T-helper 1 cell treated with Interleukin-12 subunit alpha and Interleukin-12 subunit beta and Interleukin-4 antibody, amounts not matched to agents 30 ng/mL and 1 ng/mL, for 36 hours (primary cell): ENCODE measurements at regions not wholly inside any gene's neighbourhood (a gene's known extent, or its start where the extent isn't known, plus 50 kb on each side); places are given as distances from the start of the nearest gene placed in this dataset.

Experiments
- intact Hi-C: fragments of 100-400 bp; cut with micrococcal nuclease; formaldehyde crosslinking; loops from one replicate; pipeline ENCODE4 v1.15.1; 2024

DNA sequence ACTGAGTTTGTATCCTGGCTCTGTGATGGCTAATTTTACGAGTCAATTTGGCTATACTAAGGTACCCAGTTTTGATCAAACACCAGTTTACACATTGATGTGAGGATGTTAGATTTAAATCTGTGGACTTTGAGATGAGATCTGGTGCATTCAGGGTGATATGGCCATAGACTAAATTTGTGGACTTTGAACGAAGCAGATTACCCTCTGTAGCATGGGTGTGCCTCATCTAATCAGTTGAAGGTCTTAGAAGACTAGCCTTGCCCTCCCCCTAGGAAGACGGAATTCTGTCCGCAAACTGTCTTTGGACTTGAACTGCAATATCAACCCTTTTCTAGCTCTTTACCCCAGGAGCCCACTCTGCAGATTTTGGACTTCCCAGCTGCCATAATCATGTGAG is 547.8 kb upstream of the CITED2 start:
- intact Hi-C loops, result no loop called here

DNA sequence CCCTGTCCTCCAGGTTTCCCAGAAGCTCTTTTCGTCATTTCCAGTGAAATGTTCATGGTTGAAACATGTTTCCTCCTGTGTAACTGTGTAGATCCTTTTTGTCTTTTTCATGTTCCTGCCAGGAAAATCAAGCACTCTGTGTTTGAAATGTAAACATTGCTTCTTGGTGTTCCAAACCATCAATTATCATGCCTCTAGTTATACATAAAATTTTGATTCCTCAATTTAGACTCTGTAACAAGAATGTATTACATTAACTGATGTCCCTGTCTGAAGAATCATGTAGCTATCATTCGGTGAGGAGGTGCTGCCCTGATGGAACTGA is 546.3 kb upstream of the CITED2 start:
- intact Hi-C loops, result no loop called here

DNA sequence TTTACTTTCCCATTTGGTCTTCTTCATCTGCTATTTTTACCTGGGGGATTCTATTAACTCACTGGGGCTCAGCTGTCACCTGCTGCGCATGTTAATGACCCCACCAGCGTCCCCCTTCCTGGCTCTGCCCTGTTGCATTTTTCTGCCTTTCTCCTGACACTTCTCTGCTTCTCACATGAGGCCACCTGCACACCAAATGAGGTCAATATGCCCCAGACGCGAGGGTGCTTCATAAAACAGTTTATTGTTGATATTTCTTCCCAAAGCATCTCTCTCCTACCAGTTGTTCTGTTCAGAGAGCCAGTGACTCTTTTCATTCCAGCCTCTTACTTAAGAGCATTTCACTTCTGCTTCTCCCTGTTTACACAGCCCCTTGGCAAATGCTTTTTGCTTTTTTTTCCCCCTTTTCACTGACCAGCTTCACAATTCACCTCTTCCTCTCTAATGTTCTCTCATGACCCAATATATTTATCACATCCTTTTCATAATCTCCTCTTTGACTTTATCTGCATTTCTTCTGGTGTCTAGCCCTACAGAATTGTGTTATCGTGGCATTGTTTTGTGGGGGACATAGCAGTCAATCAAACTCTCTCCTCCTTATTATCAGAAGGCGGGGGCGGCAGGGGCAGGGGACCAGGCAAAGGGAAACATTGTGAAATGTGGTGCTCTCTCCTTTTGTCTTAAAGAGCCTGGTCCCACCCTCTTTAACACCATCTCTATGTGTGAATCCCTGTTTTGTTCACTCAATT is 545.8 kb upstream of the CITED2 start:
- intact Hi-C loops, result no loop called here

DNA sequence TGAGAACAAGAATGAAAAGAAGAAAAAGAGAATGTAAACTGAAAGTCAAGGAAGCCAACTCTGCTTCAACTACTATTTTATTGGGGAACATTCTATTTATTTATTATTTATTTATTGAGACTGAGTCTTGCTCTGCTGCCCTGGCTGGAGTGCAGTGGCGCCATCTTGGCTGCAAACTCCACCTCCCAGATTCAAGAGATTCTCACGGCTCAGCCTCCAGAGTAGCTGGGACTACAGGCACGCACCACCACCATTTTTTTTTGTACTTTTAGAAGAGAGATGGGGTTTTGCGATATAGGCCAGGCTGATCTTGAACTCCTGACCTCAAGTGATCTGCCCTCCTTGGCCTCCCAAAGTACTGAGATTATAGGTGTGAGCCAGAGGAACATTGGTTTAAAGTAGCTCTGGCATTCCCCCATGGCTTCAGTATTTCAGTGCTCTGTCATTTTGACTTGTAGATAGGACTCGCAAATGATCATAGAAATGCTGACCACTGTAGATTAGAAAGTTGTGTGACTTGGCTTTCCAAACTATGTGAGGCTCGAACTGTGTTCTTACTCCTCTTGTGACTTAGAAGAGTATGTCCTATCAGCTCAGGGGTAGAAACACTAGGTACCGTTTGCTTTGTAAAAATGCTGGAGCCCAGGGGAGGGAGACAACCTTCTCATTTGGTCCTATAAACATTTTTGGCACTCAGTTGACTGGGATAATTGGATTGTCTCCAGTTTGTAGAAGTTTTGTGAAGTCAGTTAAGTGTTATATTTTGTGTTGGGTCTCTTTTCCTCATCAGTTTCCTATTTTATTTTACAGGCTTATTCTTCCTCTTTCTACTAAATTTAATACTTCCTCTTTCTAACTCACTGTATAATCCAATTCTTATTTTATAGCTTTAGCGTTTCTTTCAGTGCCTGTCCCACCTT is 544.9 kb upstream of the CITED2 start:
- intact Hi-C loops, result no loop called here

DNA sequence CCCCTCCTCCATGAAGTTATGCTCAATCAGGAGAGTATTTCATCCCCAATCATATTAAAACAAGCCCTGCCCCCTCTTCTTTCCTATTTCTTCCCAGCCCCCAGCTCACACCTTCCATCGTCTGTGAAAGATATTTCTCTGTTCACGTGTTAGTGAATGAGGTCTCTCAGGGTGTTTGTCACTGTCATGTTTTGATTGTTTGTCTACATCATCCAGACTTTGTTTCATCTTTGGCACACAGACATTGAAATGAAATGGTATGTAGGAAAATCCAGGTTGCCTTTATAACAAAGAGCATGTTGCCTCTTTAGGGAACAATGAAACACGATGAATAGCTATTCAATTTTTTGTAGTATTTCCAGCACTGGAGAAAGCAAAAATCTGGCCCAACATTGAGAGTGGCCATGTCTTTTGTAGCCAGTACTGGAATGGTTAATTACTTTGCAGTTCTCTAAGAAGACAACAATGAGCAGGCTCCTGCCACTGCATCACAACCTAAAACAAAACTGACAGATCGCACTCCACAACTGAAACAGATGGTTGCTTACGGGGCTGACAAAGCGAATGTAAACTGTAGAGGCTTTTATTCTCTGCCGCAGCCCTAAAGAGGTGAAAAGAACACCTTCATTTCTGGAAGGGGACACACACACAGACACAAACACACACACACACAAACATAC is 543.6 kb upstream of the CITED2 start:
- intact Hi-C loops, result no loop called here

DNA sequence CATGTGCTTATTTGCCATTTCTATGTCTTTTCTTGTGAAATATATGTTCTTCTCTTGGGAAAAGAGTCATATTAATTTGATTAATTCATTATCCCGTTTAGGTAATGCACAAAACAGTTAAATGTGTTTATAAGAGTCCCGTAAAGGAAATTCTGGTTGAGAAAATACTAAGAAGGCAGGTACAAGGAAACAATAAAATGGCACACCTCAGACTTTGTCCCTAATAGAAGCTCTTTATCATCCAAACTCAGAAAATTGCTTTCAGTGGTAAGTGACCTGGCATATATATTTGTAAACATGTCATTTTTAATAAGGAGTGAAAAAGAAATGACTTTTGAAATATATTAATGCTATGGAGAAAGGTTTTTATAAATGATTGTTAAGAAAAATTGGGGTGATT is 540.5 kb upstream of the CITED2 start:
- intact Hi-C loops, result no loop called here

DNA sequence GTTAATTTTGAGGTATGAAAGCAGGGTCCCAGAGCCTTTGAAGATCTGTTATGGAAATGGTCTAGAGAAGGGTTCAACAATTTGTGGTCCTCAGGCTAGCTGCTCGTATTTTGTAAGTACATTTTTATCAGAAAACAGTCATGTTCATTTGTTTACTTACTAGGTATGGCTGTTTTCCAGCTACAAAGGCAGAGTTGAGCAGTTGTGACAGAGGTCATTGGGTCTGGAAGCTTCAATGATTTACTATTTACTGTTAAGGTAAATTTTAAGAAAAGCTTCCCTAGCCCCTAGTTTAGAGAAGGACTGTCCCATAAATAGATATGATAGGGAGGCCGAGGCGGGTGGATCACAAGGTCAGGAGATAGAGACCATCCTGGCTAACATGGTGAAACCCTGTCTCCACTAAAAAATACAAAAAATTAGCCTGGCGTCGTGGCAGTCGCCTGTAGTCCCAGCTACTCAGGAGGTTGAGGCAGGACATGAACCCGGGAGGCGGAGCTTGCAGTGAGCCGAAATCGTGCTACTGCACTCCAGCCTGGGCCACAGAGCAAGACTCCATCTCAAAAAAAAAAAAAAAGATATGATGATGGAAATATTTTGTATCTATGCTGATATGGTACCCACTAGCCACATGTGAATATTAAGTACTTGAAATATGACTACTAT is 538.4 kb upstream of the CITED2 start:
- intact Hi-C loops, result no loop called here

DNA sequence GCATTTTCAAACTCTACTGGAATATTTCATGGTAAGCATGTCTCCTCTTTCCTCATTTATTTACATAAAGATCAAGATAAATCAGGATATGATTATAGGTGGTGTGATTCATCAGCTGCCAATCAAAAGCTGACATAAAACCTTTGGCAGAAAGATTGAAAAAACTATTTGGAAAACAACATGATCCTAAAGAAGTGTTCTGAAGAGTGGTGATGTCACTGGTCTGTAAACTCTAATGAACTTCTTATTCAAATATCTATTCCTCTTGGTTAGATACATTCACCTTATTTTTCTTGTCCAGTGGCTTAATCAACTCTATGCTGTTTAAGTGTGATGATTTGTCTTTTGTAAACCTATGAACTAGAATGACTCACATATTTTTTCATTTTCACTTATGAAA is 535.5 kb upstream of the CITED2 start:
- intact Hi-C loops, result no loop called here

DNA sequence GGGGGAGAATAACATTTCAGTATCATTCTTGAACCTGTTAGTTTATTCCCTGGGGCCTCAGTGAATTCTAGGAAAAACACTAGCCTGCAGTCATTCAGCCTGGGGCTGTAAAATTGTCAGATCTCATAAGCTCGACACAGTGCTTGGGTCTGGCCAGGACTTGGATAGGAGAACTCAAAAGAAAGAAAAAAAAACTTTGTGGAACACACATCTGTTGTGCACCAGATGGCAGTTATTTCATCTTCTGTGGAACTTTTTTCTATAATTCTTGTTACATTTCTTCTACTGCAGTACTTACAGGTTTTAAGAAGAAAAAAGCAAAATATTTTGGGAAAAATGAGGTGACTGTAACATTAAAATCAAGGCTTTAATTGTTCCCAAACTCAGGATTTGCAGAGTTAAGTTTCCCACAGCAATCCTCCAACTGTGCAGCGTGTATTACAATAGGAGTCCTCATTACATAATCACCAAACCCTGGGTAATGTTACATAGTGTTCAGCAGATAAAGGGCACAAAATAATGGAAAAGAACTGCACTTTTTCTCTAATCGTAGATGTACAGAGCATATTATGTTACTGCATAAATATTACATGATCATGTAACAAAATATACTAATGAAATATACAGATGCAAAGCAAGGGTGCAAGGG is 531.1 kb upstream of the CITED2 start:
- intact Hi-C loops, result no loop called here

DNA sequence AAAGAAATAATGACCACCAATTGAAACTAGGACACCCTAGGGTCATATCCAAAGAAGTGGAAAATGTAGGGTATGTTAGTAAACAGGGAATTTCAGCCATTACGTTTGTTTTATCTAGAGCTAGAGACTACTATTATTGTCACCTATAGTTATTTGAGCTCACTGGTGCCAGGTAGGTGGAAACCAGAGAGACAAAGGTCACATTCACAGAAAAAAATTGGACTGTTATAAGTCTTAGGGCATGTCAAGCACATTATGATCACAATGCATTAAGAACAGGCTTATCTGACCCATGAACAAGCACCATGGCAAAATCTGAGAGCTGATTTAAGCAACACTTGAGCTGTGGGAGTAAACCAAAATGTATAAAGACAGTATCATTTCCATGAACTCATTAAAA is 530.1 kb upstream of the CITED2 start:
- intact Hi-C loops, result no loop called here

DNA sequence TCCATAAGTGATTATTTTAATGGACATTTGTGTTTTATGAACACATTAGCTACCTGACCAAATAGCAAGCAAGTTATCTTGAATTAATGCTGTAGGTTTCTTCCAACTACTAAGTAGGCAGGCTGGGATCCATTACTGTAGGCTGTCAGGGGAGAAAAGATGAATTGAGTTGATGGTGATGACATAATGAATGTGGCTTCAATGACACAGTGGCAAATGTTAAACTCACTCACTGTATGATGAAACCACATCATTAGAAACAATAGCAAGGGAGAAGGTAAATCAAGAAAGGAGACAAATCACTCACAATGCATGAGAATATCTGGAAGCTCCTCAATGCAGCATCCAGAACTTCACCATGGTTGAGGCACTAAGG is 529.7 kb upstream of the CITED2 start:
- intact Hi-C loops, result no loop called here

DNA sequence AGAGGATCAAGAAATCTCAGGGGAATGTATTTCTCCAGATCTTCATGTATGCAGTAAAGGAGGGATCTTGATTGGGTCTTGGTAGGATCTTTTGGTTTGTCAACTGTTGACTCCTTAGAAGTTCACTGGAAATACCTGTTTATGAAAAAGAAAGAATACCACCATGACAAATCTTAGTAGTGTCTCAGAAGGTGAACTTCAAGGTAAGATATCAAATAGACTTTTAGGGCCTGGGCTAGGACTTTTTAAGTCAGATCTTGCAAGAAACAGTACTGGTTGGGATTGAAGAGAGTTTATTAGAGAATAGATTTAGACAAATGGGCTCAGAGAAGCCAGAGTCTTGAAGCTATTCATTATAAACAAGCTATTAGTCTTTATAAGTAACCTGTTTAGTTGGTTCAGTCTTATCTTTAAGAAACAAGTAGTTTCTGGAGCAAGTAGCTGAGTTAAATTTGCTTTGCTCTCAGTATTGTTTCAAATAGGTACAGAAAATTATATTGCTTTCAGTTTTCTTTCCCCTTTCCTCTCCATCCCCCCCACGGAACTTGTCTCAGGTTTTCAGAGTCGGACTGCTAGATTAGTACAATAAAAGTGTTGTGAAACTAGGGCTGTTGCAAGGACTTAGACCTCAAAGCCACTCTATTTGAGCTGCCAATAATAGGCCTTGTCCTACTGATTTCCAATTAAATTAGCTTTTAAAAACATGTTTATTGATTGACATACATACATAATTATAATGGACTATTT is 529.1 kb upstream of the CITED2 start:
- intact Hi-C loops, result no loop called here

DNA sequence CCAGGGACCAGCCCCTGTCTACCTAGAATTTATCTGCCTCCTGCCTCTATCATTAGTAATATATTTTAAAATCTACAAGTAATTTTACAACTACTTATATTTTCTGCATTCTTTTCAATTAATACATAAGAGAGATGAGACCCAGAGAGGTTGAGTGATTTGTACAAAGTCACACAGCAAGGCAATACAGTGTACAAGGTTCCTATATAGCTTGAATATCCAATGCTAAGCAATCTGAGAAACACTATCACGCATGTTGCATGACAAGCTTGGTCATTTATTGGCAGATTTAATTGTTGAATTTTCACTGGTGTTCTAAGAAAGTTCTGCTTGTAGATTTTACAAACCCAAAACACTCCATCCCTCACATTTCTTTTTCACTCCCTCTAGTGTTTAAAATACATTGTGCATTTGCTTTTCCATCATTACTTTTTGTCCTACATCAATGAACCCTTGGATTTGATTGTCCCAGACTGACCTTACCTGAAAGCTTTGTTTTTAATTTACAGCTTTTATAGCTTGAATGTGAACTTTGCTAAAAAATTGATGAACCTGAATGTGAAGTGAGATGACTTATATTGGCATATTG is 520.9 kb upstream of the CITED2 start:
- intact Hi-C loops, result loop anchor here (1.0 kb wide), 1 partner anchor 521 kb away; the partner anchor contains the start of gene CITED2

DNA sequence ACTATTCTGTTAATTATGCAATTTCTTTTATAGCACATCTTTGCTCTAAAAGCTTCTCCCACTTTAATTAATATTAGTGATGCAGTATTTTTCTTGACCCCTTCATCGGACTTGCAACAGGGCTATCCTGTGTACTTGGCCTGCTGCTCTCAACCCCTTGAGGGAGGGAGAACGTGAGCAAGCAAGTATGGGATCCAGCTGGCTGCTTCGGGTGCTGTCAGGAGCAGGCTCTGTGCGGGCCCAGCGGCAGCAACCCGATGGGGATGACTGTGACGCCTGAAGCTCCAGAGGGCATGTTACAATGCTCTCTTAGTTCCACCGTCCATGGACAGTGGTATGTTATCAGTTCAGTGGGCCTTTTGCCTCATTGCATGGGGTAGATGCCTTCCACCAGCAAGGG is 519.8 kb upstream of the CITED2 start:
- intact Hi-C loops, result loop anchor here (5.0 kb wide), 1 partner anchor 1823 kb away; no protein-coding TSS in a partner anchor

DNA sequence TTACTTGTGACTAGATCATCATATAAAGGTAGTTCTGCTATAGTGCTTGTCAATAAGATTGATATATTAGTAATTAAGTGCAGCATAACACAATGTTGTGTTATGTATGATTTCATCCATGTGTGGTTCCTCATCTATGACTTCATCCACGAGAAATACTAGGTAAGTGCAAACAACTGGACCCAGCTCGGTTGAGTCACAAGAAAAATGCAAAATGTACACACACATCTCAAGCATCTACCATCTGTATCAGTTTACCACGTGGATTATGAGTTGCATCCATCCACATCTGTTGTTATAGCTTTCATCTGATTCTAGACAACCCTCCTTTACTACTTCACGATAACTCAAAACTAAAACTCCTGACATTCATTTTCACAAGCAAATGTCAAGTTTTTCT is 517.0 kb upstream of the CITED2 start:
- intact Hi-C loops, result loop anchor here (5.0 kb wide), 1 partner anchor 1826 kb away; no protein-coding TSS in a partner anchor

DNA sequence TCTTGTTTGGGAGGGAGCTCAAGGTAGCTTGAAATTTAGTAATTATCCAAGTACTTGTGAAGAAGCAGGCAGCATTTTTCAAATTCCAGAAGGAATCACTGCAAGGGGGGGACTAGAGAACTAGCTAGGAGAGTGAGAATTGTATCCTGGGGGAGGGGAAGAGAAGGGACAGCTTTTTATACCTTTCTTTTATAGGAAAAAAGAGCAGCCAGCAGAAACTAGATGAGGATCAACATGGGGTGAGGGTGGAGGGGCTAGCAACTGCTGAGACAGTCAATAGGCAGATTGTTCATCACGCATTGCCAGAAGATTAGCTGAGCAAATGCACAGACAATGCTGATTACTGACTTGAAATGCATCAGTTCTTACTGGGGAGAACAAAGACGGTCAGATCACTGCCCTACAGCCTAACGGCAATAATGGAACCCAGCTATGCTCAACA is 514.3 kb upstream of the CITED2 start:
- intact Hi-C loops, result no loop called here

DNA sequence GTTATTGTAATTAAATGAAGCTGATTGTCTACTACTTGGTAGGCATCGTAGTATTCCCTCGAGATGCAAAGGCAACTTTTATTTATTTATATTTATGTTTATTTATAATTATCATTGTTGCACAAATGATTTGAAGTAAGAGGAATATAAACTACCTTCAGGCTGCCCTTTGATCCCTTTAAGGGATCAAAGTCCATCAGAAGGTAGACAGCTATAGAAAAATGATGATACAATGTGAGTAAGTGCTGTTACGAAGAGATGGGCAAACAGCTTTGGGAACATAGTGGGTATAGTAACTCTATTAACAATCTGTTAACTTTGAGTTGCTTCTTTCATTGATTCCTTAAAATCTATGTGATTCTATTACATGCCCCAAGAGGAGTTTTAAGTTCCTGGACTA is 512.8 kb upstream of the CITED2 start:
- intact Hi-C loops, result no loop called here

DNA sequence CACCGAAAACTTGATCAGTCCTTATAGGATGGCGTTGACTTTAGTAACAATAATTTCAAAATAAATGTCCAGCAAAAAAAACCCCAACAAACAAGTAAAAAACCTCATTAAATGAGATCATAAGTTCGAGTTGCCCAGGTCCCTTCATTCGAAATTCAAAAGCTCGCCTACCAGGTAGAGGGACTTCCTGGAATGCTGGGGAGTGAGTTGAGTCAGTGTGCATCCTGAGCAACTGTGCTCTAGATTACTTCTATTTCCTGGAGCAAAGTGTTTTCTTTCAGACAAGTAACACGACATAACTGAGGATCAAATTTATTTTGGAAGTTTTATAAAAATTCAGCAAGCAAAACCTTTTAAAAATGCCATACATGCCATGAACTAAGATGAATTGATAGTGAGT is 511.9 kb upstream of the CITED2 start:
- intact Hi-C loops, result no loop called here

DNA sequence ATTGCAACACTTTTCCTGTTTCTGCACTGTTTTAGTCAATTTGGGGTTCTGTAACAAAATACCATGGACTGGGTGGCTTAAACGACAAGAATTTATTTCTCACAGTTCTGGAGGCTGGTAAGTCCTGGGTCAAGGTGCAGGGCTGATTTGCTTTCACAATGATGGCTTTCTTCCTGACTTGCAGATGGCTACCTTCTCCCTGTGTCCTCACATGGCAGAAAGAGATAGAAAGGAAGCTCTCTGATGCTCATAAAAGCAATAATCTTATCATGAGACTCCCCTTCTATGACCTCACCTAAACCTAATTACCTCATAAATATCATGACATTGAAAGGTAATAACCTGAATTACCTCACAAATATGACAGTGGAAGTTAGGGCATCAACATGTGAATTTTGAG is 511.5 kb upstream of the CITED2 start:
- intact Hi-C loops, result no loop called here

DNA sequence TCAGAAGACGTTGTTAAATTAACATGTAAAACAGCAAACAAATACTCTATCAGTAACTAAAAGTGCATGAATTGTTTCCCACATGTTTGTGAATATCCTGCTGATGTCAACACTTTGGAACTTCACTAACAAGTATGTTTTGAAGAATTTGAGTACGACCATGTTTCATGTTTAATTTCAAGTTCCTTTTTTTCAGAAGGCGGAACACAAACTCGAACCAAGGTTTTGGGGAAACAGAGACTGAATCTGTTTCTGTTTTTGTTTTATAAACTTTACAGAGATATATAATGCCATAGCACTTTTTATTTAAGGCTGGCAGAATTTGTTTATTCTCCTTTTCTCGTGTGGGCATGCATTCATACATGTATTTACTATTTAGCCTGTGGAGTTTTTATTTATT is 509.3 kb upstream of the CITED2 start:
- intact Hi-C loops, result loop anchor here (5.0 kb wide), 1 partner anchor 511 kb away; the partner anchor contains the start of gene CITED2
